GM12878 (cell line): ENCODE measurements at regions not wholly inside any gene's neighbourhood (a gene's known extent, or its start where the extent isn't known, plus 50 kb on each side); places are given as distances from the start of the nearest gene placed in this dataset.

ENCODE experiments used
- ATAC-seq: fragments of 200-7000 bp; cut with Tn5 transposase; 3 replicates; pipeline ENCODE4 v1.9.1; 2020; ENCODE audit warnings: mild to moderate bottlenecking, moderate library complexity
- BruUV-seq: library from RNA; stranded (reverse); fragments of 400-500 nt; replicated peaks from 2 replicates; lab custom pipeline; 2021; lab: Mats Ljungman, UMichigan
- CTCF ChIA-PET: fragments of 300-600 bp; sonication (Branson Sonifier 250); formaldehyde crosslinking; extraction: SDS; loops from one replicate; lab custom pipeline; 2021; ENCODE audit warnings: inconsistent platforms; lab: Yijun Ruan, JAX
- POLR2A ChIA-PET: fragments of 350-600 bp; formaldehyde crosslinking; extraction: SDS; loops from one replicate; lab custom pipeline; 2021; ENCODE audit warnings: inconsistent platforms; lab: Charles Lee
- RAD21 ChIA-PET: fragments of 300-600 bp; sonication (Branson Sonifier 250); formaldehyde crosslinking; loops from one replicate; lab custom pipeline; 2023; ENCODE audit warnings: antibody characterized with exemption; ENCODE audit not compliant: unreplicated experiment; lab: Charles Lee
- SMC1A ChIA-PET: fragments of 300-600 bp; sonication (Branson Sonifier 250); formaldehyde crosslinking; loops from one replicate; lab custom pipeline; 2023; ENCODE audit not compliant: unreplicated experiment, uncharacterized antibody; lab: Charles Lee
- DNase-seq: peaks from one replicate; pipeline ENCODE4 v3.0.0-alpha.2; 2011; ENCODE audit warnings: low read depth, low spot score
- FAIRE-seq: peaks from 3 replicates; lab custom pipeline; 2011; peaks lifted over from hg19 to GRCh38; lab: Jason Lieb, UNC
- H2AFZ ChIP-seq: 2 replicates; pipeline ENCODE4 v1.6.0; 2011; ENCODE audit warnings: low read depth, low read length, control low read depth; ENCODE audit not compliant: control insufficient read depth
- H3K27ac ChIP-seq: 2 replicates; pipeline ENCODE4 v1.5.1; 2011; ENCODE audit warnings: control low read depth; ENCODE audit not compliant: control insufficient read depth, insufficient read depth
- H3K27me3 ChIP-seq, 2 experiments: replicated peaks in 1 of 2; 2 replicates each; pipeline versions ENCODE4 v1.6.0 to v1.6.1; 2011; ENCODE audit warnings: low read length in 1 of 2; ENCODE audit not compliant: control insufficient read depth in 2 of 2, insufficient read depth in 2 of 2
- H3K36me3 ChIP-seq, 2 experiments: 2 replicates each; pipeline ENCODE4 v1.5.1; 2011; ENCODE audit warnings: low read length in 1 of 2; ENCODE audit not compliant: control insufficient read depth in 2 of 2, insufficient read depth in 2 of 2
- H3K4me1 ChIP-seq: 2 replicates; pipeline ENCODE4 v1.6.1; 2011; ENCODE audit warnings: mild to moderate bottlenecking, low read length, moderate library complexity, mixed read lengths; ENCODE audit not compliant: control insufficient read depth, insufficient read depth
- H3K4me2 ChIP-seq: 2 replicates; pipeline ENCODE4 v1.6.0; 2011; ENCODE audit warnings: control low read depth; ENCODE audit not compliant: control insufficient read depth, insufficient read depth
- H3K4me3 ChIP-seq: fragments of 200-600 bp; sonication (generic); 2 replicates; pipeline ENCODE4 v1.5.1; 2016
- H3K79me2 ChIP-seq: 2 replicates; pipeline ENCODE4 v1.6.0; 2011; ENCODE audit warnings: low read length; ENCODE audit not compliant: control insufficient read depth, insufficient read depth
- H3K9ac ChIP-seq: 2 replicates; pipeline ENCODE4 v1.8.0; 2011; ENCODE audit warnings: low read length, control low read depth, mixed read lengths; ENCODE audit not compliant: control insufficient read depth, insufficient read depth
- H3K9me3 ChIP-seq: replicated peaks from 3 replicates; pipeline ENCODE4 v1.5.1; 2011; ENCODE audit warnings: mild to moderate bottlenecking, low read length; ENCODE audit not compliant: control insufficient read depth, insufficient read depth
- H4K20me1 ChIP-seq: 2 replicates; pipeline ENCODE4 v1.6.0; 2011; ENCODE audit not compliant: control insufficient read depth, insufficient read depth
- HDAC2 ChIP-seq: fragments of 200-600 bp; sonication (generic); IDR thresholded peaks from 2 replicates; pipeline ENCODE4 v1.6.1; 2017
- YBX1 ChIP-seq: fragments of 450-650 bp; IDR thresholded peaks from 2 replicates; pipeline ENCODE4 v1.6.1; 2016; ENCODE audit warnings: antibody characterized with exemption
- WGBS: methylation state at CpG from one replicate; pipeline ENCODE4 v1.1.6; 2016; ENCODE audit warnings: low lambda C conversion rate; ENCODE audit not compliant: insufficient replicate concordance, insufficient coverage; ENCODE audit errors: missing lambda C conversion rate; 5-methylcytosine and 5-hydroxymethylcytosine counted together
- in situ Hi-C: fragments of 300-500 bp; cut with MboI; formaldehyde crosslinking; loops from 9 replicates; pipeline ENCODE4 v1.14.3; 2018; ENCODE audit warnings: mixed read lengths
- intact Hi-C: fragments of 100-400 bp; cut with micrococcal nuclease; formaldehyde crosslinking; loops from one replicate; pipeline ENCODE4 v1.14.2; 2022; ENCODE audit not compliant: unreplicated experiment
- TF ChIP-seq, protein P1 (sequence below): fragments of 450-650 bp; IDR thresholded peaks from 2 replicates; pipeline ENCODE4 v1.6.1; 2017; ENCODE audit warnings: mild to moderate bottlenecking, moderate library complexity
- TF ChIP-seq, protein P2 (sequence below): fragments of 450-650 bp; formaldehyde crosslinking; IDR thresholded peaks from 2 replicates; pipeline ENCODE4 v1.5.0; 2022; ENCODE audit warnings: mild to moderate bottlenecking, missing genetic modification characterization

DNA sequence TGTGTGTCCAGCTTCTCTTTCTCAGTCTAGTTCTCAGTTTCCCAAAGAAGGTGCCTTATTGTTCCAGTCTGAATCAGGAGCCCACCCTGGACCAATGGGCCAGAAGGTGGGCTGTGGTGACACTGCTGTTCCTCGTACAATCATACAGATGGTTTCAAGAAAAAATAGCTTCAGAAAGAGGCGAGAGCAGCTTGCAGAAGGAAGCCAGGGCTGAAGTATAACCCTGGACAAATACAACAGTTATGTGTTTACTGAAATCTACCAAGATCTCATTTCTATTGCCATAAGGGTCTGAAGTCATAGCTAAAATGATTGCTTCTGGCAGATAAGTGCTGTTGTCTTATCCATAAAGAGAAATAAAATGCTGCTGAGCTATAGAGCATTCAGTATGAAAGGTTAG is 75.4 kb downstream of the PFDN4 start:
- H3K27ac ChIP-seq: no peak overlapping the region
- ChIA-PET SMC1A (no interaction called here), CTCF (interaction anchor here (0.6 kb wide), 1 partner anchor 20 kb away, joined by 3 read pairs; no protein-coding TSS in a partner anchor), POLR2A (no interaction called here), RAD21 (no interaction called here)
- FAIRE-seq (no peak), DNase-seq (no peak), ATAC-seq (no peak)
- TF ChIP-seq, protein P1, sequence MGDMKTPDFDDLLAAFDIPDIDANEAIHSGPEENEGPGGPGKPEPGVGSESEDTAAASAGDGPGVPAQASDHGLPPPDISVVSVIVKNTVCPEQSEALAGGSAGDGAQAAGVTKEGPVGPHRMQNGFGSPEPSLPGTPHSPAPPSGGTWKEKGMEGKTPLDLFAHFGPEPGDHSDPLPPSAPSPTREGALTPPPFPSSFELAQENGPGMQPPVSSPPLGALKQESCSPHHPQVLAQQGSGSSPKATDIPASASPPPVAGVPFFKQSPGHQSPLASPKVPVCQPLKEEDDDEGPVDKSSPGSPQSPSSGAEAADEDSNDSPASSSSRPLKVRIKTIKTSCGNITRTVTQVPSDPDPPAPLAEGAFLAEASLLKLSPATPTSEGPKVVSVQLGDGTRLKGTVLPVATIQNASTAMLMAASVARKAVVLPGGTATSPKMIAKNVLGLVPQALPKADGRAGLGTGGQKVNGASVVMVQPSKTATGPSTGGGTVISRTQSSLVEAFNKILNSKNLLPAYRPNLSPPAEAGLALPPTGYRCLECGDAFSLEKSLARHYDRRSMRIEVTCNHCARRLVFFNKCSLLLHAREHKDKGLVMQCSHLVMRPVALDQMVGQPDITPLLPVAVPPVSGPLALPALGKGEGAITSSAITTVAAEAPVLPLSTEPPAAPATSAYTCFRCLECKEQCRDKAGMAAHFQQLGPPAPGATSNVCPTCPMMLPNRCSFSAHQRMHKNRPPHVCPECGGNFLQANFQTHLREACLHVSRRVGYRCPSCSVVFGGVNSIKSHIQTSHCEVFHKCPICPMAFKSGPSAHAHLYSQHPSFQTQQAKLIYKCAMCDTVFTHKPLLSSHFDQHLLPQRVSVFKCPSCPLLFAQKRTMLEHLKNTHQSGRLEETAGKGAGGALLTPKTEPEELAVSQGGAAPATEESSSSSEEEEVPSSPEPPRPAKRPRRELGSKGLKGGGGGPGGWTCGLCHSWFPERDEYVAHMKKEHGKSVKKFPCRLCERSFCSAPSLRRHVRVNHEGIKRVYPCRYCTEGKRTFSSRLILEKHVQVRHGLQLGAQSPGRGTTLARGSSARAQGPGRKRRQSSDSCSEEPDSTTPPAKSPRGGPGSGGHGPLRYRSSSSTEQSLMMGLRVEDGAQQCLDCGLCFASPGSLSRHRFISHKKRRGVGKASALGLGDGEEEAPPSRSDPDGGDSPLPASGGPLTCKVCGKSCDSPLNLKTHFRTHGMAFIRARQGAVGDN: no peak
- TF ChIP-seq, protein P2, sequence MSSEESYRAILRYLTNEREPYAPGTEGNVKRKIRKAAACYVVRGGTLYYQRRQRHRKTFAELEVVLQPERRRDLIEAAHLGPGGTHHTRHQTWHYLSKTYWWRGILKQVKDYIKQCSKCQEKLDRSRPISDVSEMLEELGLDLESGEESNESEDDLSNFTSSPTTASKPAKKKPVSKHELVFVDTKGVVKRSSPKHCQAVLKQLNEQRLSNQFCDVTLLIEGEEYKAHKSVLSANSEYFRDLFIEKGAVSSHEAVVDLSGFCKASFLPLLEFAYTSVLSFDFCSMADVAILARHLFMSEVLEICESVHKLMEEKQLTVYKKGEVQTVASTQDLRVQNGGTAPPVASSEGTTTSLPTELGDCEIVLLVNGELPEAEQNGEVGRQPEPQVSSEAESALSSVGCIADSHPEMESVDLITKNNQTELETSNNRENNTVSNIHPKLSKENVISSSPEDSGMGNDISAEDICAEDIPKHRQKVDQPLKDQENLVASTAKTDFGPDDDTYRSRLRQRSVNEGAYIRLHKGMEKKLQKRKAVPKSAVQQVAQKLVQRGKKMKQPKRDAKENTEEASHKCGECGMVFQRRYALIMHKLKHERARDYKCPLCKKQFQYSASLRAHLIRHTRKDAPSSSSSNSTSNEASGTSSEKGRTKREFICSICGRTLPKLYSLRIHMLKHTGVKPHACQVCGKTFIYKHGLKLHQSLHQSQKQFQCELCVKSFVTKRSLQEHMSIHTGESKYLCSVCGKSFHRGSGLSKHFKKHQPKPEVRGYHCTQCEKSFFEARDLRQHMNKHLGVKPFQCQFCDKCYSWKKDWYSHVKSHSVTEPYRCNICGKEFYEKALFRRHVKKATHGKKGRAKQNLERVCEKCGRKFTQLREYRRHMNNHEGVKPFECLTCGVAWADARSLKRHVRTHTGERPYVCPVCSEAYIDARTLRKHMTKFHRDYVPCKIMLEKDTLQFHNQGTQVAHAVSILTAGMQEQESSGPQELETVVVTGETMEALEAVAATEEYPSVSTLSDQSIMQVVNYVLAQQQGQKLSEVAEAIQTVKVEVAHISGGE (CRISPR knock-in tag): no peak
- TF ChIP-seq YBX1 (no peak), HDAC2 (no peak)
- BruUV-seq: no TSS peak
- no peaks in the 10 kb centered on the region for H3K79me2 ChIP-seq
- H3K4me2 ChIP-seq: no peak overlapping the region
- no peak overlapping the region for H3K9ac ChIP-seq
- no peaks in the 10 kb centered on the region for H3K9me3 ChIP-seq
- H3K4me1 ChIP-seq: no peaks in the 10 kb centered on the region
- WGBS: 2% methylated on average over 2 of the region's 2 CpGs
- no peak overlapping the region for H2AFZ ChIP-seq
- no peaks in the 10 kb centered on the region for H3K27me3 ChIP-seq
- intact Hi-C loops: no loop called here
- in situ Hi-C loops: no loop called here
- H4K20me1 ChIP-seq: no peaks in the 10 kb centered on the region
- H3K4me3 ChIP-seq: no peak overlapping the region
- H3K36me3 ChIP-seq: no peaks in the 10 kb centered on the region
